GM18909 (cell line): ENCODE measurements at regions not wholly inside any gene's neighbourhood (a gene's known extent, or its start where the extent isn't known, plus 50 kb on each side); places are given as distances from the start of the nearest gene placed in this dataset.

Experiments
- ATAC-seq: cut with Tn5 transposase; IDR thresholded peaks from one replicate; pipeline ENCODE4 v1.9.1; 2021; ENCODE audit warnings: mild to moderate bottlenecking; ENCODE audit not compliant: unreplicated experiment, poor library complexity

DNA sequence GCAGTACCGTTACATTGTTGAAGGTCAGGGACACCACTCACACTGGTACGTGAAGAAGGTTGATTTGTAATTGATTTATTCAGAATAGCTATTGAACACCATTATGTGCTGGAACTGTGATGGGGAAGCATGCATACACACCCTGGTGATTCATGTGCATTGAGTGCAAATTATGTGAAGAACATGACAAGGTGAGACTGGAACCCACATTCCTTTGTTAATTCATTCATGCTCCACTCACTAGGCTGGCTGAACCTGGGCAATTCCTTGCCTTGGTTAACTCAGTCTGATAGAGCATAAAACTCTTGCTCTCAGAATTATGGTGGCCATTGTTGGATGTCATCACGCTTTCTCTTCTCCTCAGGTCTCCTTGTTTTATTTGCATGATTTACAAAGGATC lies 67.3 kb upstream of the TPK1 start:
- ATAC-seq, result no peak

DNA sequence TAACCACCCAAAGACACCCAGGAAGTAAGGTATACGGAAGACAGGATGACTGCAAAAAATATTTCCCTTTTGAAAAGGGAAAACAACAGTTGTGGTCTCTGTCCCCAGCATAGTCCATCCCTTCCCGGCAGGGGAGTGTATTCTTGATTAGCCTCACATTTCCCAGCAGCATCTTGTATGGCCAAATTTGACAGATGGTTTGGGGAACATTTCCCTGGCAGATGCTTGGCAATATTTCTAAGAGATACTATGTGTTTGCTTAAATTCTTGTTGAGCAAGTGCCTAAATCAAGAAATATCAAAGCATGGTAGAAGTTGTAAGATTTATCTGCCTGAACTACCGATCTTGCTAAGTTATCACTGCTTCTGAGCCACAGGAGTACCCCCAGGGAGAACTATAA lies 56.9 kb upstream of the TPK1 start:
- no peak for ATAC-seq
